ENCODE measurements at regions not wholly inside any gene's neighbourhood (a gene's known extent, or its start where the extent isn't known, plus 50 kb on each side); places are given as distances from the start of the nearest gene placed in this dataset.

GRCh38 chr2:120404941-120405758, 59.2 kb downstream of the INHBB start:
- no peak for TF ChIP-seq CTCF (conservative IDR thresholded peaks at IDR 0.05; ENCODE audit: control insufficient read depth, insufficient read depth, low read depth, low read length)
- no peak overlapping the region for H3K4me3 ChIP-seq (ENCODE audit: control insufficient read depth, low read depth, low read length)
- DNase-seq (ENCODE audit: low read depth): no peak

GRCh38 chr2:120405759-120406099, 59.8 kb downstream of the INHBB start:
- no peak overlapping the region for H3K4me3 ChIP-seq (ENCODE audit: control insufficient read depth, low read depth, low read length)
- TF ChIP-seq CTCF (conservative IDR thresholded peaks at IDR 0.05; ENCODE audit: control insufficient read depth, insufficient read depth, low read depth, low read length): no peak
- DNase-seq (ENCODE audit: low read depth): no peak

DNA sequence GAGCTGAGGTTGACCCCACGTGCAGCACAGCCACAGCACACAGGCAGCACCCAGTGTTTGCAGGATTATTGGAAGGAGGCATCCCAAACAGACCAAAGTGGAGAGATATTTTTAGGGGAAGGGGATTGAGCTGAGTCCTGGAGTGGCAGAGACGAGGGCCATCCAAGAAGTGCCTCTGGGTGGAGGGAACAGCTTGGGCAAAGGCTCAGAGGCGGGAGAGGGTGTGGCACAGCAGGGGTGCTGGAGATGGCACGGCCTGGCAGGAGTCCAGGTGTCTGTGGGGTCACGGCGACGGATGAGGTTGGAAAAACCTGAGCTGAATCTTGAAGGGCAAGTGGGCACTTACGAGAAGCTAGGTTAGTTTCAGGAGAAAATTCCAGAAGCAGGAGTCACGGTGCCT, 60.6 kb downstream of the INHBB start:
- no peak for DNase-seq (ENCODE audit: low read depth)
- TF ChIP-seq CTCF (conservative IDR thresholded peaks at IDR 0.05; ENCODE audit: control insufficient read depth, insufficient read depth, low read depth, low read length): no peak

DNA sequence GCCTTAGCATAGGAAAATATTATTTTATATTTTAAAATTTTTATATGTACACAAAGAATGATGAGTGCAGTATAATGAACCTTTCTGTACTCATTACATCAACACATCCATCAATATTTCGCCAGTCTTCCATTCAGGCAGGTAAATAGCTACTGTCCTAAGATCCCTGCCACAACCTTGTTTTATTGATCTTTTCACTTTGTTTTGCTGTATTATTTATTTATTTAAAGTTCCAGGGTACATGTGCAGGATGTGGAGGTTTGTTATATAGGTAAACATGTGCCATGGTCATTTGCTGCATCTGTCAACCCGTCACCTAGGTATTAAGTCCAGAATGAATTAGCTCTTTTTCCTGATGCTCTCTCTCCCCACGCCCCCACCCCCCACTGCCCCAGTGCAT, 64.6 kb downstream of the INHBB start:
- no peak overlapping the region for H3K4me3 ChIP-seq (ENCODE audit: control insufficient read depth, low read depth, low read length)
- DNase-seq (ENCODE audit: low read depth): no peak
- no peak for TF ChIP-seq CTCF (conservative IDR thresholded peaks at IDR 0.05; ENCODE audit: control insufficient read depth, insufficient read depth, low read depth, low read length)

More for the DNA sequence above, 60.6 kb downstream of the INHBB start:
- no peak overlapping the region for H3K4me3 ChIP-seq (ENCODE audit: control insufficient read depth, low read depth, low read length)

DNA sequence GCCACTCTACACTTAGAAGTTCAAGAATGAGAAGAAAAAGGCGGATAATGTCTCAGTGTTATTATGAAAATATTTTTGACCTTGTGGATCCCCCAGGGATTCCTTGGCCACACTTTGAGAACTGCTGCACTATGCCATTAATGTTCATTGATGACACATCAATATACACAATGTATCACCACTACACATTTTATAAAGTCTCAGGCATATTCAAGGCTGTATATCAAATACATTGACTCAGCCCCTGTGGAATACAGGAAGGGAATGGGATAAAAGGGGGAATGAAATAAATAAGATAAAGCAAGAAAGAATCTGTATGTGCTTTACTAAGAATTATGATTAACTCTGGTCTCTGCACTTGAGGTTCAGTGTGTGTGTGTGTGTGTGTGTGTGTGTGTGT, 69.1 kb downstream of the INHBB start:
- H3K4me3 ChIP-seq (ENCODE audit: control insufficient read depth, low read depth, low read length): no peak overlapping the region
- no peak for DNase-seq (ENCODE audit: low read depth)
- TF ChIP-seq CTCF (conservative IDR thresholded peaks at IDR 0.05; ENCODE audit: control insufficient read depth, insufficient read depth, low read depth, low read length): no peak

GRCh38 chr2:120415728-120416509, 70.0 kb downstream of the INHBB start:
- no peak for TF ChIP-seq CTCF (conservative IDR thresholded peaks at IDR 0.05; ENCODE audit: control insufficient read depth, insufficient read depth, low read depth, low read length)
- no peak overlapping the region for H3K4me3 ChIP-seq (ENCODE audit: control insufficient read depth, low read depth, low read length)
- DNase-seq (ENCODE audit: low read depth): no peak
